SK-N-SH (cell line): ENCODE measurements at regions not wholly inside any gene's neighbourhood (a gene's known extent, or its start where the extent isn't known, plus 50 kb on each side); places are given as distances from the start of the nearest gene placed in this dataset.

ENCODE experiments used
- CTCF ChIA-PET: fragments of 300-600, 350-600 bp; formaldehyde crosslinking; extraction: SDS; loops from one replicate; lab custom pipeline; 2021; lab: Yijun Ruan, JAX
- POLR2A ChIA-PET: fragments of 350-600 bp; sonication (Branson Sonifier 250); formaldehyde crosslinking; extraction: SDS; loops from one replicate; lab custom pipeline; 2020; ENCODE audit warnings: antibody characterized with exemption, inconsistent platforms; lab: Yijun Ruan, JAX
- DNase-seq: peaks from one replicate; pipeline ENCODE4 v3.0.0; 2012
- H2AFZ ChIP-seq: fragments of 200-600 bp; sonication (generic); 2 replicates; pipeline ENCODE4 v1.8.1; 2016; ENCODE audit warnings: antibody characterized with exemption, mild to moderate bottlenecking, low read depth
- H3F3A ChIP-seq: fragments of 200-600 bp; sonication (generic); replicated peaks from 2 replicates; pipeline ENCODE3; 2016; ENCODE audit warnings: antibody characterized with exemption, mild to moderate bottlenecking; ENCODE audit not compliant: insufficient read depth
- H3K27ac ChIP-seq, 2 experiments: fragments of 200-500 bp in 1 of 2; fragments of 200-600 bp in 1 of 2; sonication (Bioruptor generic) in 1 of 2; sonication (generic), shearing (Covaris generic) in 1 of 2; 2 replicates each; pipeline versions ENCODE4 v1.5.1 to v1.6.1; 2014 to 2016; ENCODE audit warnings: low read depth in 2 of 2, inconsistent platforms in 1 of 2, low read length in 1 of 2, mild to moderate bottlenecking in 1 of 2, mixed read lengths in 1 of 2
- H3K27me3 ChIP-seq: fragments of 200-600 bp; sonication (generic), shearing (Covaris generic); 2 replicates; pipeline ENCODE4 v1.6.1; 2016; ENCODE audit warnings: mixed run types; ENCODE audit not compliant: insufficient read depth
- H3K36me3 ChIP-seq, 2 experiments: fragments of 200-500 bp in 1 of 2; fragments of 200-600 bp in 1 of 2; sonication (Bioruptor generic) in 1 of 2; sonication (generic) in 1 of 2; replicated peaks in 1 of 2; 2 replicates each; pipeline versions ENCODE3 to v1.5.1; 2014 to 2016; ENCODE audit warnings: low read length in 1 of 2, mild to moderate bottlenecking in 1 of 2; ENCODE audit not compliant: insufficient read depth in 2 of 2, control insufficient read depth in 1 of 2
- H3K4me1 ChIP-seq, 2 experiments: fragments of 200-500 bp in 1 of 2; fragments of 200-600 bp in 1 of 2; sonication (Bioruptor generic) in 1 of 2; sonication (generic), shearing (Covaris generic) in 1 of 2; 2 replicates each; pipeline versions ENCODE4 v1.5.1 to v1.6.1; 2014 to 2016; ENCODE audit warnings: low read depth in 1 of 2, low read length in 1 of 2, mixed run types in 1 of 2; ENCODE audit not compliant: insufficient read depth in 2 of 2, control insufficient read depth in 1 of 2
- H3K4me2 ChIP-seq: fragments of 200-600 bp; sonication (generic), shearing (Covaris generic); 2 replicates; pipeline ENCODE4 v1.6.1; 2017; ENCODE audit warnings: mixed run types
- H3K4me3 ChIP-seq, 2 experiments: fragments of 200-500 bp in 1 of 2; fragments of 200-600 bp in 1 of 2; sonication (Bioruptor generic) in 1 of 2; sonication (generic), shearing (Covaris generic) in 1 of 2; 2 replicates each; pipeline versions ENCODE4 v1.5.1 to v1.8.1; 2014 to 2016; ENCODE audit warnings: low read depth in 2 of 2, inconsistent platforms in 1 of 2, low read length in 1 of 2, mild to moderate bottlenecking in 1 of 2, mixed read lengths in 1 of 2, moderate library complexity in 1 of 2
- H3K79me2 ChIP-seq: fragments of 200-600 bp; sonication (generic); 2 replicates; pipeline ENCODE4 v1.8.1; 2017; ENCODE audit warnings: mild to moderate bottlenecking; ENCODE audit not compliant: insufficient read depth
- H3K9ac ChIP-seq: fragments of 200-600 bp; sonication (generic); 2 replicates; pipeline ENCODE4 v1.6.1; 2017; ENCODE audit warnings: mixed run types
- H3K9me2 ChIP-seq: fragments of 200-600 bp; sonication (generic); 2 replicates; pipeline ENCODE4 v1.6.1; 2017; ENCODE audit warnings: mixed run types
- H3K9me3 ChIP-seq: fragments of 200-600 bp; sonication (generic); 2 replicates; pipeline ENCODE4 v1.6.1; 2017; ENCODE audit warnings: mixed run types, mild to moderate bottlenecking, moderate library complexity
- H4K20me1 ChIP-seq: fragments of 200-600 bp; sonication (generic); 2 replicates; pipeline ENCODE4 v1.6.1; 2017; ENCODE audit warnings: mild to moderate bottlenecking, mixed run types; ENCODE audit not compliant: insufficient read depth
- ELF1 ChIP-seq: IDR thresholded peaks from 2 replicates; pipeline ENCODE4 v1.4.0; 2012
- EZH2phosphoT487 ChIP-seq: fragments of 200-600 bp; sonication (generic); IDR thresholded peaks from 2 replicates; pipeline ENCODE4 v1.6.1; 2017; ENCODE audit warnings: low read depth, mixed run types, mild to moderate bottlenecking, antibody characterized with exemption, moderate library complexity, borderline replicate concordance
- FOSL2 ChIP-seq: IDR thresholded peaks from 2 replicates; pipeline ENCODE4 v1.4.0; 2012; ENCODE audit warnings: low read depth, mild to moderate bottlenecking, moderate library complexity, borderline replicate concordance
- FOXJ3 ChIP-seq: sonication (generic); formaldehyde crosslinking; IDR thresholded peaks from 2 replicates; pipeline ENCODE4 v1.5.1; 2020; ENCODE audit warnings: mild to moderate bottlenecking, missing genetic modification reagents
- FOXM1 ChIP-seq: IDR thresholded peaks from 2 replicates; pipeline ENCODE4 v1.4.0; 2012; ENCODE audit warnings: low read depth, mild to moderate bottlenecking
- GATA2 ChIP-seq: sonication (generic); formaldehyde crosslinking; IDR thresholded peaks from 2 replicates; pipeline ENCODE4 v1.5.0; 2020; ENCODE audit warnings: mild to moderate bottlenecking, missing genetic modification reagents
- MAX ChIP-seq: IDR thresholded peaks from 2 replicates; pipeline ENCODE4 v1.4.0; 2012; ENCODE audit warnings: low read depth
- MEF2A ChIP-seq: IDR thresholded peaks from 2 replicates; pipeline ENCODE4 v1.4.0; 2012; ENCODE audit warnings: low read depth, borderline replicate concordance
- NFIC ChIP-seq: IDR thresholded peaks from 2 replicates; pipeline ENCODE4 v1.4.0; 2012; ENCODE audit warnings: borderline replicate concordance
- POLR2AphosphoS5 ChIP-seq: IDR thresholded peaks from 2 replicates; pipeline ENCODE4 v1.6.1; 2012; ENCODE audit warnings: low read depth, low read length
- RFX5 ChIP-seq: IDR thresholded peaks from 2 replicates; pipeline ENCODE4 v1.6.1; 2012; ENCODE audit warnings: mild to moderate bottlenecking, improper control_type of control experiment, low read length
- SIN3A ChIP-seq: IDR thresholded peaks from 2 replicates; pipeline ENCODE4 v1.6.1; 2012; ENCODE audit warnings: low read depth, mild to moderate bottlenecking, low read length, moderate library complexity, borderline replicate concordance
- SMC3 ChIP-seq: IDR thresholded peaks from 2 replicates; pipeline ENCODE4 v1.6.1; 2012; ENCODE audit warnings: low read depth, low read length, improper control_type of control experiment
- TCF12 ChIP-seq: IDR thresholded peaks from 2 replicates; pipeline ENCODE4 v1.4.0; 2012
- TEAD4 ChIP-seq: IDR thresholded peaks from 2 replicates; pipeline ENCODE4 v1.4.0; 2012; ENCODE audit warnings: mild to moderate bottlenecking, borderline replicate concordance; ENCODE audit not compliant: insufficient read depth
- YY1 ChIP-seq: IDR thresholded peaks from 2 replicates; pipeline ENCODE4 v1.4.0; 2012; ENCODE audit warnings: low read depth, mild to moderate bottlenecking
- WGBS: methylation state at CpG from one replicate; pipeline ENCODE4 v1.1.6; 2017; ENCODE audit warnings: low lambda C conversion rate; 5-methylcytosine and 5-hydroxymethylcytosine counted together
- TF ChIP-seq, protein P1 (sequence below): fragments of 200-600 bp; sonication (generic); IDR thresholded peaks from 2 replicates; pipeline ENCODE4 v1.6.1; 2017; ENCODE audit warnings: antibody characterized with exemption, mild to moderate bottlenecking, moderate library complexity
- TF ChIP-seq, protein P2 (sequence below): IDR thresholded peaks from 2 replicates; pipeline ENCODE4 v1.4.0; 2012; ENCODE audit warnings: low read depth, borderline replicate concordance
- TF ChIP-seq, protein P3 (sequence below): IDR thresholded peaks from 2 replicates; pipeline ENCODE4 v1.4.0; 2012; ENCODE audit warnings: low read depth, borderline replicate concordance

DNA sequence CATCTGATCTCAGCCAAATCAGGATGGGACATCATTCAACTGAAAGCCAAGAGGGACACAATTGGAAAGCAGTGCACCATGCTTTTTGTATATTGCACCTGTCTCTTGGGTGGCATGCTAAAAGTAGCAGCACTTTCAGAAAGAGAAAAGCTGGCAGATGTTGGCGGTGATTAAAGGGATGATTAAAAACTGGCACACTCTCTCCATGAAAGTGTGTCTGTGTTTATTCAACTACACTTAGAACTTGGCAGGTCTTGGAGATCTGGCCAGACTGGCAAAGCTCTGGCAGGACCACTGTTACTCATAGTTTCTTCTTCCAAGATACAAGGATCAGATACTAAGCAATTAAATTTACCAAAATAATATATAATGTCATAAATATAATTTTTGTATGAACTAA lies 112.9 kb upstream of the ELAVL2 start (continued):
- no peak for TF ChIP-seq FOXJ3 (CRISPR knock-in tag)
- TF ChIP-seq, protein P1, sequence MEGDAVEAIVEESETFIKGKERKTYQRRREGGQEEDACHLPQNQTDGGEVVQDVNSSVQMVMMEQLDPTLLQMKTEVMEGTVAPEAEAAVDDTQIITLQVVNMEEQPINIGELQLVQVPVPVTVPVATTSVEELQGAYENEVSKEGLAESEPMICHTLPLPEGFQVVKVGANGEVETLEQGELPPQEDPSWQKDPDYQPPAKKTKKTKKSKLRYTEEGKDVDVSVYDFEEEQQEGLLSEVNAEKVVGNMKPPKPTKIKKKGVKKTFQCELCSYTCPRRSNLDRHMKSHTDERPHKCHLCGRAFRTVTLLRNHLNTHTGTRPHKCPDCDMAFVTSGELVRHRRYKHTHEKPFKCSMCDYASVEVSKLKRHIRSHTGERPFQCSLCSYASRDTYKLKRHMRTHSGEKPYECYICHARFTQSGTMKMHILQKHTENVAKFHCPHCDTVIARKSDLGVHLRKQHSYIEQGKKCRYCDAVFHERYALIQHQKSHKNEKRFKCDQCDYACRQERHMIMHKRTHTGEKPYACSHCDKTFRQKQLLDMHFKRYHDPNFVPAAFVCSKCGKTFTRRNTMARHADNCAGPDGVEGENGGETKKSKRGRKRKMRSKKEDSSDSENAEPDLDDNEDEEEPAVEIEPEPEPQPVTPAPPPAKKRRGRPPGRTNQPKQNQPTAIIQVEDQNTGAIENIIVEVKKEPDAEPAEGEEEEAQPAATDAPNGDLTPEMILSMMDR, result no peak

DNA sequence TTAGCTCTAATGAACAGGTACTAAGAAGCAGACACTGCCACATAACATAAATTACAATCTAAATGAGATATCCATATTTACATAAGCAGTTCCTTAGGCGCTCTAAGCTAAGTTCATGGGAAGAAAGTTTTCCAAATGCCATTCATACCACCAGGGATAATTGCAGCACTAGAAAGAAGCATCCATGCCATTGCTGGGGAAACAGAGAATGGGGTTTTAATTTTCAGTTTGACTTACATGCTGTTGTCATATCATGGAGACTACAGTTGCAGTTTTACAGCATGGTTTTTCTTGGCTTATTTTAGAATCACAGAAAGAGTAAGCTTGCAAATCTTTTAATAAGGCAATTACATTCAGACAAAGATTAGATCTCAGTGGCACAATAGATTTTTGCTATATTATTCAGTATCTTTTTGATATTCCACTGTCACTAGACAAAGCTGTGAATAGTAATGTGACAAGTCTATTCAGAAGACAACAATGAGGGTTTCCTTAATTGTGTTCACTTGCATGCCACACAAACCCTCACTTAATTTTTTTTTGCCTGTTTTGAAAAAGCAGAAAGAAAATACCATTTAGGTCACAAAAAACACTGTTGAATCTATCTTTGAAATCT lies 108.4 kb upstream of the ELAVL2 start:
- 25% methylated on average over 1 of the region's 1 CpG for WGBS
- Histone ChIP-seq H4K20me1 (no peaks in the 10 kb centered on the region), H3K4me2 (no peak overlapping the region), H3K27ac (no peak overlapping the region), H3F3A (no peaks in the 10 kb centered on the region), H3K4me3 (no peak overlapping the region), H3K4me1 (no peaks in the 10 kb centered on the region), H3K27me3 (no peaks in the 10 kb centered on the region), H3K9ac (no peak overlapping the region), H3K36me3 (no peaks in the 10 kb centered on the region), H3K9me2 (no peaks in the 10 kb centered on the region; the same call in 1 of the 2 replicates), H2AFZ (no peak overlapping the region), H3K9me3 (no peaks in the 10 kb centered on the region), H3K79me2 (no peaks in the 10 kb centered on the region)
- DNase-seq, result no peak
- CTCF ChIA-PET, result no interaction called here
- POLR2A ChIA-PET, result no interaction called here
- TF ChIP-seq, protein P2, sequence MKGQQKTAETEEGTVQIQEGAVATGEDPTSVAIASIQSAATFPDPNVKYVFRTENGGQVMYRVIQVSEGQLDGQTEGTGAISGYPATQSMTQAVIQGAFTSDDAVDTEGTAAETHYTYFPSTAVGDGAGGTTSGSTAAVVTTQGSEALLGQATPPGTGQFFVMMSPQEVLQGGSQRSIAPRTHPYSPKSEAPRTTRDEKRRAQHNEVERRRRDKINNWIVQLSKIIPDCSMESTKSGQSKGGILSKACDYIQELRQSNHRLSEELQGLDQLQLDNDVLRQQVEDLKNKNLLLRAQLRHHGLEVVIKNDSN, result no peak
- TF ChIP-seq TEAD4 (no peak), MAX (no peak), EZH2phosphoT487 (no peak), RFX5 (no peak), MEF2A (no peak), SMC3 (no peak), TCF12 (no peak), SIN3A (no peak), POLR2AphosphoS5 (no peak), GATA2 (CRISPR knock-in tag) (no peak), FOXM1 (no peak), YY1 (no peak), ELF1 (no peak), NFIC (no peak), FOSL2 (no peak)
- TF ChIP-seq, protein P3, sequence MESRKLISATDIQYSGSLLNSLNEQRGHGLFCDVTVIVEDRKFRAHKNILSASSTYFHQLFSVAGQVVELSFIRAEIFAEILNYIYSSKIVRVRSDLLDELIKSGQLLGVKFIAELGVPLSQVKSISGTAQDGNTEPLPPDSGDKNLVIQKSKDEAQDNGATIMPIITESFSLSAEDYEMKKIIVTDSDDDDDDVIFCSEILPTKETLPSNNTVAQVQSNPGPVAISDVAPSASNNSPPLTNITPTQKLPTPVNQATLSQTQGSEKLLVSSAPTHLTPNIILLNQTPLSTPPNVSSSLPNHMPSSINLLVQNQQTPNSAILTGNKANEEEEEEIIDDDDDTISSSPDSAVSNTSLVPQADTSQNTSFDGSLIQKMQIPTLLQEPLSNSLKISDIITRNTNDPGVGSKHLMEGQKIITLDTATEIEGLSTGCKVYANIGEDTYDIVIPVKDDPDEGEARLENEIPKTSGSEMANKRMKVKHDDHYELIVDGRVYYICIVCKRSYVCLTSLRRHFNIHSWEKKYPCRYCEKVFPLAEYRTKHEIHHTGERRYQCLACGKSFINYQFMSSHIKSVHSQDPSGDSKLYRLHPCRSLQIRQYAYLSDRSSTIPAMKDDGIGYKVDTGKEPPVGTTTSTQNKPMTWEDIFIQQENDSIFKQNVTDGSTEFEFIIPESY, result no peak
